ENCODE measurements at regions not wholly inside any gene's neighbourhood (a gene's known extent, or its start where the extent isn't known, plus 50 kb on each side); places are given as distances from the start of the nearest gene placed in this dataset.

DNA sequence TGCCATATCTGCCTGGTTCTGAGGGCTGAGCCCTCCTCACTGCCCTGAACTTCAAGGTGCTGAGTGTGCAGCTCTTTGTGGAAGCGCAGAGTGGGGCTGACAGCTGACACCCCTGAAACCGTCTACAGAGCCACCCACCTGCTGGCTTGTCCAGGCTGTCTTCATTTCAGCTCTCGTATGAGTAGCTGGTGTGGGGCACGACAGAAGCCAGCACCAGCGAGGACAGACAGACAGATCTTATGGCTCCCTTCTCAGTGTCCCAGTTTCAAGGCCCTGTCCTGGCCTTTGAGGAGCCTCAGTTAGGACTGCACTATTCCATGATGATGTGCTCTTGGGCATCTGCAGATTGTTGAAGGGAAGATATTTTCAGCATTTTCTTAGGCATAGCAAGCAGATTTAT is 287.1 kb downstream of the SLC4A3 start:
- TF ChIP-seq, protein P1, sequence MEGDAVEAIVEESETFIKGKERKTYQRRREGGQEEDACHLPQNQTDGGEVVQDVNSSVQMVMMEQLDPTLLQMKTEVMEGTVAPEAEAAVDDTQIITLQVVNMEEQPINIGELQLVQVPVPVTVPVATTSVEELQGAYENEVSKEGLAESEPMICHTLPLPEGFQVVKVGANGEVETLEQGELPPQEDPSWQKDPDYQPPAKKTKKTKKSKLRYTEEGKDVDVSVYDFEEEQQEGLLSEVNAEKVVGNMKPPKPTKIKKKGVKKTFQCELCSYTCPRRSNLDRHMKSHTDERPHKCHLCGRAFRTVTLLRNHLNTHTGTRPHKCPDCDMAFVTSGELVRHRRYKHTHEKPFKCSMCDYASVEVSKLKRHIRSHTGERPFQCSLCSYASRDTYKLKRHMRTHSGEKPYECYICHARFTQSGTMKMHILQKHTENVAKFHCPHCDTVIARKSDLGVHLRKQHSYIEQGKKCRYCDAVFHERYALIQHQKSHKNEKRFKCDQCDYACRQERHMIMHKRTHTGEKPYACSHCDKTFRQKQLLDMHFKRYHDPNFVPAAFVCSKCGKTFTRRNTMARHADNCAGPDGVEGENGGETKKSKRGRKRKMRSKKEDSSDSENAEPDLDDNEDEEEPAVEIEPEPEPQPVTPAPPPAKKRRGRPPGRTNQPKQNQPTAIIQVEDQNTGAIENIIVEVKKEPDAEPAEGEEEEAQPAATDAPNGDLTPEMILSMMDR (IDR thresholded peaks at IDR 0.05) = no peak

- TF ChIP-seq, protein P1 (IDR thresholded peaks at IDR 0.05) = no peak
Observed at GRCh38 chr2:219916281-219916680, 288.9 kb downstream of the SLC4A3 start.

DNA sequence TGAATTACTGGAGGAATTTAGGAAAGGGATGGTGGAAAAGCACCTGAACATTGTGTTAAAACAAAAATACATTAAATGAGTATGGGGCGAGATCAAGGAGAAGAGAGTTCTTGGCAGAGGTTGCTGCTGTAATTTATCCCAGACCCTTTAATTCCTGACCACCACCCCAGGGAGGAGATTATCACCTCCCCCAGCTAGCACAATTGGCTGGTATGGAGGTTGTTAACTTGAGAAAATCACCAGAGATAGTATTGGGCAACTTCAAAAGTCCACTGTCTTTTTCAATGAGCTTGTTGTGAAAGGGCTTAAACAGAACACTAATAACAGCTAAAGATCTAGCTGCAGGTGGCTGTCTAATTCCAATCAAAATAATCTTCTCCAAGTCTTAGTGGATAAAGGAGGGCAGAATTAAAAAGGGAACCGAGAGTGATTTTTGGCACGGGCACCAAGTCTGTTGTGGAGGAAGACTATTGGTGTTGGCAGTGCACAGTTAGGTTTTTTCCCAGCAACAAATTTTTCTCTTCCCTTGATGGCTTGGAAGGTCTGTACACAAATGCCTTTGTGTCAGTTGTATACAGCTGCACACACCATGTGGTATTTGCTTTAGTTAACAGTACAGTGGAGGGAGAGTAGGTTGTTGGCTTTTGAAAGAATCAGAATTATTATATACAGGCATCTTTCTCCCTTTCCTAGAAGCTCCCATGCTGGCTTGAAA is 289.5 kb downstream of the SLC4A3 start:
- TF ChIP-seq, protein P1 (IDR thresholded peaks at IDR 0.05) = no peak

- TF ChIP-seq, protein P1 (IDR thresholded peaks at IDR 0.05) = no peak
Observed at GRCh38 chr2:219918254-219918653, 290.8 kb downstream of the SLC4A3 start.

DNA sequence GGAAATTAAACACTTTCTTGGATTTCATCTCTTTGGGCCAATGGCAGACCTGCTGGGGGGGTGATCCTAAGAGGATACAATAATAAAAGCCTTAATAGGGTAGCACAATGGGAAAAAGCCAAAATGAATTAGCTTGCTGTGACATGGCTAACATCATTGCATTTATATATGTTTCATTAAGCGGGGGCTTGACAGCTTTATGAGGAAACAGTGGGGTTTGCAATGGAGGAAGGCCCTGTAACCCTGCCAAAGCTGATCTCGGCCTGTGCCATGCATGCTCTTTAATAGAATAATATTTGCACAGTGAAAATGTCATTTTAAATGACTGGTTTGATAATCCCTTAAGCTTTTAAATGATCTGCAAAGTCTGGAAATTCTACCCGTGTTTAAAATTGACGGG is 291.5 kb downstream of the SLC4A3 start:
- TF ChIP-seq, protein P1 (IDR thresholded peaks at IDR 0.05) = no peak

GRCh38 chr2:219919506-219919905 is 292.1 kb downstream of the SLC4A3 start:
- TF ChIP-seq, protein P1 (IDR thresholded peaks at IDR 0.05) = no peak

GRCh38 chr2:219929835-219930234 is 302.4 kb downstream of the SLC4A3 start:
- TF ChIP-seq, protein P1 (IDR thresholded peaks at IDR 0.05) = no peak

DNA sequence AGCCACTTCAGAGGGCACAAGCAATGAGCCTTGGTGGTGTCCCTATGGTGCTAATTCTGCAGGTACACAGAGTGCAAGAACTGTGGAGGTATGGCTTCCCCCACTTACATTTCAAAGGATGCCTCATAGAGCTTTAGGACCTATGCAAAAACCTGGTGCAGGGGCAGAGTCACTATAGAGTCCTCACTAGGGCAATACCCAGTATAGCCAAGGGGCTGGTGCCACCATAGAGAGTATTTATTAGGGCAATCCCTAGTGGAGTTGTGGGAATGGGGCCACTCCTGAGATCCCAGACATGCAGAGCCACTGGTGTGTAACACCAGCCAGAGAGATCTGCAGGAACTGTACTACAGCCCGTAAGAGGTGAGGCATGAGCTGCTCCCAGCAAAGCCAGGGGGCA is 312.2 kb downstream of the SLC4A3 start:
- TF ChIP-seq, protein P1 (IDR thresholded peaks at IDR 0.05) = no peak

All from LNCAP (cell line).